PC-3 (cell line): ENCODE measurements at regions not wholly inside any gene's neighbourhood (a gene's known extent, or its start where the extent isn't known, plus 50 kb on each side); places are given as distances from the start of the nearest gene placed in this dataset.

Source experiments
- ATAC-seq: fragments of 200-7000 bp; cut with Tn5 transposase; 2 replicates; pipeline ENCODE4 v1.9.1; 2020; ENCODE audit warnings: mild to moderate bottlenecking, moderate library complexity
- BruUV-seq: library from RNA; stranded (reverse); fragments of 400-500 nt; replicated peaks from 2 replicates; lab custom pipeline; 2021; lab: Mats Ljungman, UMichigan
- CTCF ChIA-PET: fragments of 300-600 bp; sonication (Branson Sonifier 250); formaldehyde crosslinking; loops from one replicate; lab custom pipeline; 2022; ENCODE audit warnings: antibody characterized with exemption; lab: Charles Lee
- POLR2A ChIA-PET: fragments of 300-600 bp; sonication (Branson Sonifier 250); formaldehyde crosslinking; loops from one replicate; lab custom pipeline; 2022; ENCODE audit warnings: antibody characterized with exemption; ENCODE audit not compliant: unreplicated experiment; lab: Charles Lee
- DNase-seq: peaks from one replicate; pipeline ENCODE4 v3.0.0-alpha.2; 2015
- H2AFZ ChIP-seq: fragments of 300-600 bp; sonication (generic); 2 replicates; pipeline ENCODE4 v1.6.0; 2016; ENCODE audit warnings: antibody characterized with exemption, low read length
- H3F3A ChIP-seq: fragments of 300-600 bp; sonication (generic); one replicate; pipeline ENCODE4 v1.6.0; 2017; ENCODE audit warnings: antibody characterized with exemption, low read length, control low read depth, mild to moderate bottlenecking; ENCODE audit not compliant: unreplicated experiment
- H3K27ac ChIP-seq: fragments of 300-600 bp; sonication (generic); 2 replicates; pipeline ENCODE4 v1.5.1; 2016; ENCODE audit warnings: mild to moderate bottlenecking, low read length
- H3K27me3 ChIP-seq: fragments of 300-600 bp; sonication (generic); 2 replicates; pipeline ENCODE4 v1.6.1; 2016; ENCODE audit warnings: low read length, mixed read lengths
- H3K36me3 ChIP-seq: fragments of 300-600 bp; sonication (generic); 2 replicates; pipeline ENCODE4 v1.6.1; 2016; ENCODE audit warnings: low read depth, mixed run types, low read length, mixed read lengths
- H3K4me1 ChIP-seq: fragments of 300-600 bp; sonication (generic); 2 replicates; pipeline ENCODE4 v1.5.1; 2016; ENCODE audit warnings: low read length; ENCODE audit not compliant: insufficient read depth
- H3K4me2 ChIP-seq: fragments of 300-600 bp; sonication (generic); 2 replicates; pipeline ENCODE4 v1.6.0; 2016; ENCODE audit warnings: low read length
- H3K4me3 ChIP-seq: fragments of 300-600 bp; sonication (generic); 2 replicates; pipeline ENCODE4 v1.5.1; 2016; ENCODE audit warnings: mild to moderate bottlenecking, low read length, mixed read lengths
- H3K79me2 ChIP-seq: fragments of 300-600 bp; sonication (generic); 2 replicates; pipeline ENCODE4 v1.6.1; 2017; ENCODE audit warnings: low read length, mixed read lengths
- H3K9ac ChIP-seq: fragments of 300-600 bp; sonication (generic); 2 replicates; pipeline ENCODE4 v1.6.0; 2016; ENCODE audit warnings: mild to moderate bottlenecking, low read length
- H3K9me2 ChIP-seq: fragments of 300-600 bp; sonication (generic); replicated peaks from 2 replicates; pipeline ENCODE4 v1.6.1; 2016; ENCODE audit warnings: mixed run types, low read length, mixed read lengths
- H3K9me3 ChIP-seq: fragments of 300-600 bp; sonication (generic); 2 replicates; pipeline ENCODE4 v1.6.1; 2016; ENCODE audit warnings: low read length, mixed read lengths
- H4K20me1 ChIP-seq: fragments of 300-600 bp; sonication (generic); 2 replicates; pipeline ENCODE4 v1.6.1; 2016; ENCODE audit warnings: low read length, mixed read lengths
- CTCF ChIP-seq: fragments of 300-600 bp; sonication (generic); conservative IDR thresholded peaks from 2 replicates; pipeline ENCODE4 v1.5.1; 2017; ENCODE audit warnings: antibody characterized with exemption, low read depth, mild to moderate bottlenecking, low read length
- EZH2 ChIP-seq: fragments of 300-600 bp; sonication (generic); IDR thresholded peaks from one replicate; pipeline ENCODE4 v1.6.1; 2017; ENCODE audit warnings: antibody characterized with exemption, mild to moderate bottlenecking, low read length; ENCODE audit not compliant: unreplicated experiment
- EZH2phosphoT487 ChIP-seq: fragments of 300-600 bp; sonication (generic); IDR thresholded peaks from 2 replicates; pipeline ENCODE4 v1.6.1; 2018; ENCODE audit warnings: mild to moderate bottlenecking, antibody characterized with exemption, low read length, borderline replicate concordance
- intact Hi-C: fragments of 100-400 bp; cut with micrococcal nuclease; formaldehyde crosslinking; loops from 2 replicates; pipeline ENCODE4 v1.9.0; 2023

- Histone ChIP-seq H3K27me3 (no peaks in the 10 kb centered on the region), H3K9ac (no peak overlapping the region), H3K79me2 (no peaks in the 10 kb centered on the region), H2AFZ (no peak overlapping the region), H3K9me3 (no peaks in the 10 kb centered on the region), H3K4me3 (no peak overlapping the region), H3K4me1 (peaks cover 39% of the 10 kb centered on the region), H3K4me2 (peak overlapping the region; percentile 33), H3K9me2 (no peaks in the 10 kb centered on the region), H3F3A (no peaks in the 10 kb centered on the region), H3K36me3 (no peaks in the 10 kb centered on the region), H4K20me1 (no peaks in the 10 kb centered on the region), H3K27ac (peak overlapping the region; percentile 35; the same call in 1 of the 2 replicates)
- TF ChIP-seq EZH2phosphoT487 (no peak), EZH2 (no peak), CTCF (no peak)
- ChIA-PET CTCF (no interaction called here), POLR2A (no interaction called here)
- no TSS peak for BruUV-seq
- ATAC-seq (no peak), DNase-seq (no peak)
- intact Hi-C loops = loop anchor here (1.0 to 5.0 kb wide), 2 partner anchors 99 to 107 kb away; no protein-coding TSS in a partner anchor
Measured at GRCh38 chr5:143658956-143659355, 153.0 kb upstream of the HMHB1 start.

GRCh38 chr5:143657647-143658285, 154.2 kb upstream of the HMHB1 start:
- no peaks in the 10 kb centered on the region for H3K36me3 ChIP-seq
- H3F3A ChIP-seq = no peaks in the 10 kb centered on the region
- ChIA-PET CTCF (no interaction called here), POLR2A (interaction anchor here (0.6 kb wide), 1 partner anchor 17 kb away, joined by 3 read pairs; no protein-coding TSS in a partner anchor)
- H3K27ac ChIP-seq = no peak overlapping the region
- DNase-seq (peak; percentile 72), ATAC-seq (no peak)
- intact Hi-C loops = loop anchor here (5.0 kb wide), 1 partner anchor 105 kb away; no protein-coding TSS in a partner anchor
- no TSS peak for BruUV-seq
- H3K9ac ChIP-seq = no peak overlapping the region
- H2AFZ ChIP-seq = no peak overlapping the region
- H3K79me2 ChIP-seq = no peaks in the 10 kb centered on the region
- H3K27me3 ChIP-seq = no peaks in the 10 kb centered on the region
- H3K9me2 ChIP-seq = no peaks in the 10 kb centered on the region
- no peaks in the 10 kb centered on the region for H4K20me1 ChIP-seq
- no peak overlapping the region for H3K4me3 ChIP-seq
- no peak for TF ChIP-seq EZH2phosphoT487
- TF ChIP-seq EZH2 = no peak
- no peak for TF ChIP-seq CTCF
- peaks cover 39% of the 10 kb centered on the region for H3K4me1 ChIP-seq
- no peak overlapping the region for H3K4me2 ChIP-seq
- no peaks in the 10 kb centered on the region for H3K9me3 ChIP-seq

GRCh38 chr5:143653766-143654282, 158.1 kb upstream of the HMHB1 start:
- no peak for ATAC-seq
- H4K20me1 ChIP-seq = no peaks in the 10 kb centered on the region
- H3K79me2 ChIP-seq = no peaks in the 10 kb centered on the region
- CTCF ChIA-PET = no interaction called here
- intact Hi-C loops = no loop called here
- POLR2A ChIA-PET = no interaction called here
- no peaks in the 10 kb centered on the region for H3K36me3 ChIP-seq
- H3K4me2 ChIP-seq = no peak overlapping the region
- H3K9me2 ChIP-seq = no peaks in the 10 kb centered on the region
- peaks cover 13% of the 10 kb centered on the region for H3K4me1 ChIP-seq
- no TSS peak for BruUV-seq
- no peaks in the 10 kb centered on the region for H3K9me3 ChIP-seq
- no peak overlapping the region for H2AFZ ChIP-seq
- DNase-seq = no peak
- H3K27me3 ChIP-seq = no peaks in the 10 kb centered on the region
- H3K27ac ChIP-seq = no peak overlapping the region
- H3F3A ChIP-seq = no peaks in the 10 kb centered on the region
- no peak overlapping the region for H3K9ac ChIP-seq
- TF ChIP-seq CTCF = no peak
- no peak for TF ChIP-seq EZH2phosphoT487
- TF ChIP-seq EZH2 = no peak
- H3K4me3 ChIP-seq = no peak overlapping the region
